Astrocyte (in vitro differentiated cells and primary cell): ENCODE measurements at regions not wholly inside any gene's neighbourhood (a gene's known extent, or its start where the extent isn't known, plus 50 kb on each side); places are given as distances from the start of the nearest gene placed in this dataset.

Source experiments
- DNase-seq: peaks from one replicate; pipeline ENCODE4 v3.0.0-alpha.2; 2010; ENCODE audit warnings: low read depth
- FAIRE-seq: peaks from 2 replicates; lab custom pipeline; 2011; peaks lifted over from hg19 to GRCh38; lab: Jason Lieb, UNC
- H2AFZ ChIP-seq: 2 replicates; pipeline ENCODE4 v1.6.0; 2012; ENCODE audit warnings: low read depth, low read length, inconsistent platforms
- H3K27ac ChIP-seq: 2 replicates; pipeline ENCODE4 v1.5.1; 2011; ENCODE audit warnings: low read depth, low read length, inconsistent platforms
- H3K27me3 ChIP-seq: 2 replicates; pipeline ENCODE4 v1.6.0; 2011; ENCODE audit warnings: low read length, inconsistent platforms; ENCODE audit not compliant: insufficient read depth
- H3K36me3 ChIP-seq: 2 replicates; pipeline ENCODE4 v1.5.1; 2011; ENCODE audit warnings: low read length, inconsistent platforms; ENCODE audit not compliant: insufficient read depth
- H3K4me1 ChIP-seq: 2 replicates; pipeline ENCODE4 v1.5.1; 2011; ENCODE audit warnings: low read length, inconsistent platforms; ENCODE audit not compliant: insufficient read depth
- H3K4me2 ChIP-seq: 2 replicates; pipeline ENCODE4 v1.6.0; 2012; ENCODE audit warnings: low read length, inconsistent platforms
- H3K4me3 ChIP-seq: 2 replicates; pipeline ENCODE4 v1.5.1; 2011; ENCODE audit warnings: low read depth, mild to moderate bottlenecking, low read length, inconsistent platforms; ENCODE audit not compliant: insufficient read depth
- H3K79me2 ChIP-seq: 2 replicates; pipeline ENCODE4 v1.6.0; 2012; ENCODE audit warnings: mild to moderate bottlenecking, low read length, inconsistent platforms; ENCODE audit not compliant: insufficient read depth
- H3K9ac ChIP-seq: 2 replicates; pipeline ENCODE4 v1.6.0; 2012; ENCODE audit warnings: mild to moderate bottlenecking, low read length, inconsistent platforms
- H3K9me3 ChIP-seq: 2 replicates; pipeline ENCODE4 v1.5.1; 2012; ENCODE audit warnings: low read depth, mild to moderate bottlenecking, low read length, inconsistent platforms; ENCODE audit not compliant: insufficient read depth
- H4K20me1 ChIP-seq: 2 replicates; pipeline ENCODE4 v1.6.0; 2012; ENCODE audit warnings: low read length, inconsistent platforms; ENCODE audit not compliant: insufficient read depth
- H3K27ac Mint-ChIP-seq: one replicate; pipeline ENCODE4 v1.8.0; 2021; ENCODE audit warnings: mild to moderate bottlenecking, mixed read lengths; ENCODE audit not compliant: unreplicated experiment
- H3K27me3 Mint-ChIP-seq: one replicate; pipeline ENCODE4 v1.8.0; 2021; ENCODE audit warnings: low read depth, mixed read lengths; ENCODE audit not compliant: unreplicated experiment
- H3K36me3 Mint-ChIP-seq: one replicate; pipeline ENCODE4 v1.8.0; 2021; ENCODE audit warnings: low read depth, mixed read lengths; ENCODE audit not compliant: unreplicated experiment
- H3K4me1 Mint-ChIP-seq: one replicate; pipeline ENCODE4 v1.8.0; 2021; ENCODE audit warnings: low read depth, mixed read lengths; ENCODE audit not compliant: unreplicated experiment
- H3K4me3 Mint-ChIP-seq: one replicate; pipeline ENCODE4 v1.8.0; 2021; ENCODE audit warnings: mild to moderate bottlenecking, moderate library complexity, mixed read lengths; ENCODE audit not compliant: unreplicated experiment
- H3K9me3 Mint-ChIP-seq: one replicate; pipeline ENCODE4 v1.8.0; 2021; ENCODE audit warnings: mild to moderate bottlenecking, mixed read lengths; ENCODE audit not compliant: unreplicated experiment
- CTCF ChIP-seq: IDR thresholded peaks from 2 replicates; pipeline ENCODE4 v1.5.1; 2011; ENCODE audit warnings: low read depth, mild to moderate bottlenecking, inconsistent platforms, low read length, moderate library complexity; ENCODE audit not compliant: insufficient read depth
- EZH2 ChIP-seq: IDR thresholded peaks from 2 replicates; pipeline ENCODE4 v1.6.1; 2012; ENCODE audit warnings: mild to moderate bottlenecking, low read length, inconsistent platforms; ENCODE audit not compliant: insufficient read depth

- Mint-ChIP-seq H3K36me3 (peaks cover 3% of the 10 kb centered on the region), H3K27me3 (peaks cover 3% of the 10 kb centered on the region), H3K9me3 (peaks cover 3% of the 10 kb centered on the region), H3K4me1 (peaks cover 4% of the 10 kb centered on the region), H3K4me3 (no peak overlapping the region), H3K27ac (no peak overlapping the region)
- no peak overlapping the region for H3K27ac ChIP-seq
- H3K4me3 ChIP-seq, result no peak overlapping the region
- DNase-seq (no peak), FAIRE-seq (no peak)
- peaks cover 7% of the 10 kb centered on the region for H3K27me3 ChIP-seq
- H3K4me1 ChIP-seq, result peaks cover 9% of the 10 kb centered on the region
- no peak overlapping the region for H3K4me2 ChIP-seq
- no peak overlapping the region for H2AFZ ChIP-seq
- no peaks in the 10 kb centered on the region for H3K9me3 ChIP-seq
- no peaks in the 10 kb centered on the region for H4K20me1 ChIP-seq
- no peaks in the 10 kb centered on the region for H3K36me3 ChIP-seq
- H3K79me2 ChIP-seq, result no peaks in the 10 kb centered on the region
- TF ChIP-seq CTCF (no peak), EZH2 (no peak)
- H3K9ac ChIP-seq, result no peak overlapping the region
These were observed 434.0 kb upstream of the CLINT1 start for GRCh38 chr5:158292981-158293380.

GRCh38 chr5:158289967-158290366 lies 431.0 kb upstream of the CLINT1 start:
- no peak for FAIRE-seq
- H3K27me3 Mint-ChIP-seq, result peaks cover 3% of the 10 kb centered on the region
- Histone ChIP-seq H3K79me2 (no peaks in the 10 kb centered on the region), H3K27me3 (peaks cover 7% of the 10 kb centered on the region), H3K36me3 (no peaks in the 10 kb centered on the region), H3K9me3 (no peaks in the 10 kb centered on the region), H2AFZ (no peak overlapping the region), H3K9ac (no peak overlapping the region), H3K4me1 (peaks cover 17% of the 10 kb centered on the region), H3K4me2 (no peak overlapping the region), H4K20me1 (no peaks in the 10 kb centered on the region), H3K4me3 (no peak overlapping the region), H3K27ac (no peak overlapping the region)
- peaks cover 3% of the 10 kb centered on the region for H3K9me3 Mint-ChIP-seq
- TF ChIP-seq CTCF (no peak), EZH2 (no peak)
- H3K4me3 Mint-ChIP-seq, result no peak overlapping the region
- no peak for DNase-seq
- peaks cover 9% of the 10 kb centered on the region for H3K4me1 Mint-ChIP-seq
- H3K36me3 Mint-ChIP-seq, result peaks cover 3% of the 10 kb centered on the region
- no peak overlapping the region for H3K27ac Mint-ChIP-seq

- peaks cover 3% of the 10 kb centered on the region for H3K36me3 Mint-ChIP-seq
- Histone ChIP-seq H2AFZ (peak overlapping the region; percentile 37), H3K9me3 (no peaks in the 10 kb centered on the region), H4K20me1 (no peaks in the 10 kb centered on the region), H3K27ac (peak overlapping the region; percentile 63), H3K4me1 (peaks cover 17% of the 10 kb centered on the region), H3K4me2 (peak overlapping the region; percentile 77), H3K9ac (peak overlapping the region; percentile 58), H3K79me2 (no peaks in the 10 kb centered on the region), H3K4me3 (peak overlapping the region; percentile 14), H3K27me3 (peaks cover 7% of the 10 kb centered on the region), H3K36me3 (no peaks in the 10 kb centered on the region)
- H3K4me3 Mint-ChIP-seq, result no peak overlapping the region
- H3K4me1 Mint-ChIP-seq, result peaks cover 9% of the 10 kb centered on the region
- DNase-seq (no peak), FAIRE-seq (no peak)
- peak overlapping the region; percentile 92 for H3K27ac Mint-ChIP-seq
- H3K27me3 Mint-ChIP-seq, result peaks cover 3% of the 10 kb centered on the region
- H3K9me3 Mint-ChIP-seq, result peaks cover under 1% of the 10 kb centered on the region
- TF ChIP-seq EZH2 (no peak), CTCF (no peak)
These were observed 429.3 kb upstream of the CLINT1 start for GRCh38 chr5:158288272-158288657.
